PC-3 (cell line): ENCODE measurements at regions not wholly inside any gene's neighbourhood (a gene's known extent, or its start where the extent isn't known, plus 50 kb on each side); places are given as distances from the start of the nearest gene placed in this dataset.

Experiments used
- ATAC-seq: fragments of 200-7000 bp; cut with Tn5 transposase; 2 replicates; pipeline ENCODE4 v1.9.1; 2020; ENCODE audit warnings: mild to moderate bottlenecking, moderate library complexity
- BruUV-seq: library from RNA; stranded (reverse); fragments of 400-500 nt; replicated peaks from 2 replicates; lab custom pipeline; 2021; lab: Mats Ljungman, UMichigan
- CTCF ChIA-PET: fragments of 300-600 bp; sonication (Branson Sonifier 250); formaldehyde crosslinking; loops from one replicate; lab custom pipeline; 2022; ENCODE audit warnings: antibody characterized with exemption; lab: Charles Lee
- POLR2A ChIA-PET: fragments of 300-600 bp; sonication (Branson Sonifier 250); formaldehyde crosslinking; loops from one replicate; lab custom pipeline; 2022; ENCODE audit warnings: antibody characterized with exemption; ENCODE audit not compliant: unreplicated experiment; lab: Charles Lee
- DNase-seq: peaks from one replicate; pipeline ENCODE4 v3.0.0-alpha.2; 2015
- H2AFZ ChIP-seq: fragments of 300-600 bp; sonication (generic); 2 replicates; pipeline ENCODE4 v1.6.0; 2016; ENCODE audit warnings: antibody characterized with exemption, low read length
- H3F3A ChIP-seq: fragments of 300-600 bp; sonication (generic); one replicate; pipeline ENCODE4 v1.6.0; 2017; ENCODE audit warnings: antibody characterized with exemption, low read length, control low read depth, mild to moderate bottlenecking; ENCODE audit not compliant: unreplicated experiment
- H3K27ac ChIP-seq: fragments of 300-600 bp; sonication (generic); 2 replicates; pipeline ENCODE4 v1.5.1; 2016; ENCODE audit warnings: mild to moderate bottlenecking, low read length
- H3K27me3 ChIP-seq: fragments of 300-600 bp; sonication (generic); 2 replicates; pipeline ENCODE4 v1.6.1; 2016; ENCODE audit warnings: low read length, mixed read lengths
- H3K36me3 ChIP-seq: fragments of 300-600 bp; sonication (generic); 2 replicates; pipeline ENCODE4 v1.6.1; 2016; ENCODE audit warnings: low read depth, mixed run types, low read length, mixed read lengths
- H3K4me1 ChIP-seq: fragments of 300-600 bp; sonication (generic); 2 replicates; pipeline ENCODE4 v1.5.1; 2016; ENCODE audit warnings: low read length; ENCODE audit not compliant: insufficient read depth
- H3K4me2 ChIP-seq: fragments of 300-600 bp; sonication (generic); 2 replicates; pipeline ENCODE4 v1.6.0; 2016; ENCODE audit warnings: low read length
- H3K4me3 ChIP-seq: fragments of 300-600 bp; sonication (generic); 2 replicates; pipeline ENCODE4 v1.5.1; 2016; ENCODE audit warnings: mild to moderate bottlenecking, low read length, mixed read lengths
- H3K79me2 ChIP-seq: fragments of 300-600 bp; sonication (generic); 2 replicates; pipeline ENCODE4 v1.6.1; 2017; ENCODE audit warnings: low read length, mixed read lengths
- H3K9ac ChIP-seq: fragments of 300-600 bp; sonication (generic); 2 replicates; pipeline ENCODE4 v1.6.0; 2016; ENCODE audit warnings: mild to moderate bottlenecking, low read length
- H3K9me2 ChIP-seq: fragments of 300-600 bp; sonication (generic); replicated peaks from 2 replicates; pipeline ENCODE4 v1.6.1; 2016; ENCODE audit warnings: mixed run types, low read length, mixed read lengths
- H3K9me3 ChIP-seq: fragments of 300-600 bp; sonication (generic); 2 replicates; pipeline ENCODE4 v1.6.1; 2016; ENCODE audit warnings: low read length, mixed read lengths
- H4K20me1 ChIP-seq: fragments of 300-600 bp; sonication (generic); 2 replicates; pipeline ENCODE4 v1.6.1; 2016; ENCODE audit warnings: low read length, mixed read lengths
- EZH2 ChIP-seq: fragments of 300-600 bp; sonication (generic); IDR thresholded peaks from one replicate; pipeline ENCODE4 v1.6.1; 2017; ENCODE audit warnings: antibody characterized with exemption, mild to moderate bottlenecking, low read length; ENCODE audit not compliant: unreplicated experiment
- EZH2phosphoT487 ChIP-seq: fragments of 300-600 bp; sonication (generic); IDR thresholded peaks from 2 replicates; pipeline ENCODE4 v1.6.1; 2018; ENCODE audit warnings: mild to moderate bottlenecking, antibody characterized with exemption, low read length, borderline replicate concordance
- intact Hi-C: fragments of 100-400 bp; cut with micrococcal nuclease; formaldehyde crosslinking; loops from 2 replicates; pipeline ENCODE4 v1.9.0; 2023
- TF ChIP-seq, protein P1 (sequence below): fragments of 300-600 bp; sonication (generic); conservative IDR thresholded peaks from 2 replicates; pipeline ENCODE4 v1.5.1; 2017; ENCODE audit warnings: antibody characterized with exemption, low read depth, mild to moderate bottlenecking, low read length

DNA sequence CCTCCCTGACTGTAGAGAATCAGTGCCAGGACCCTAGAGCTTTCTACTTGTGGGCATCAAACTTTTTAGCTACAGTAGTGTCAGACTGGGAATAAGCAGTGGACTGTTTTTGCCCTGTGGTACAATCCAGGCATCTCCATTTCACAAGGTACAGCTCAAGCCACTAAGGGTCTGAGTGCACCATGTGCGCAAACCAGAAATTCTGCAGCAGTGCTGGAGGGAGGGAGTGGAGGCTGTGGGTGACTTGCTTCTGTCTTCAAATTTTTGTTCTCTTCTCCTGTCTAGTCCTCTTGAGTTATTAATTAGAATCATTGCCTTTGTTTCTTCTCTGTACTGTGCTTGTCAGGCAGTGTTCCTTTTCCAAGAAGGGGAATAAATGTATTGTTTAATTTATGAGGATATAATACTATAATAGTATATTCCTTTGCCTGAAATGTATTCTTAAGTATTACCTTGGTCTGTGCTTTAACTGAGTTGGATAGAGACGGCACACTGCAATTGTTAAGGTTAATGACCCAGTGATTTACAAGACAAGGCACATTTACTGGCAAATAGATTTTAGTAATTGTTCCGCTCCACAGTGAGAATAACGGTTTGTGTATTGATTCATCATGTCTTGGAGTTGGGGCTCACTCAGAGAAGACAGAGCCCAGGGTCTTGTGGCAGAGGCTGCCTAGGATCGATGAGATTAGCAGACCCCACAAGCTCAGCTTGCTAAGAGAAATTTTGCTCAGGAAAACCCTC, 390.6 kb upstream of the CFAP20DC start:
- Histone ChIP-seq H3K4me3 (no peak overlapping the region), H2AFZ (no peak overlapping the region), H3F3A (no peaks in the 10 kb centered on the region), H4K20me1 (no peaks in the 10 kb centered on the region), H3K9ac (no peak overlapping the region), H3K36me3 (no peaks in the 10 kb centered on the region), H3K27me3 (no peaks in the 10 kb centered on the region), H3K4me2 (no peak overlapping the region), H3K4me1 (no peaks in the 10 kb centered on the region), H3K9me2 (no peaks in the 10 kb centered on the region), H3K79me2 (no peaks in the 10 kb centered on the region), H3K27ac (no peak overlapping the region), H3K9me3 (no peaks in the 10 kb centered on the region)
- DNase-seq (no peak), ATAC-seq (no peak)
- no TSS peak for BruUV-seq
- intact Hi-C loops: loop anchor here (1.0 to 10.0 kb wide), 3 partner anchors 228 to 446 kb away; no protein-coding TSS in a partner anchor
- TF ChIP-seq EZH2phosphoT487 (no peak), EZH2 (no peak)
- TF ChIP-seq, protein P1, sequence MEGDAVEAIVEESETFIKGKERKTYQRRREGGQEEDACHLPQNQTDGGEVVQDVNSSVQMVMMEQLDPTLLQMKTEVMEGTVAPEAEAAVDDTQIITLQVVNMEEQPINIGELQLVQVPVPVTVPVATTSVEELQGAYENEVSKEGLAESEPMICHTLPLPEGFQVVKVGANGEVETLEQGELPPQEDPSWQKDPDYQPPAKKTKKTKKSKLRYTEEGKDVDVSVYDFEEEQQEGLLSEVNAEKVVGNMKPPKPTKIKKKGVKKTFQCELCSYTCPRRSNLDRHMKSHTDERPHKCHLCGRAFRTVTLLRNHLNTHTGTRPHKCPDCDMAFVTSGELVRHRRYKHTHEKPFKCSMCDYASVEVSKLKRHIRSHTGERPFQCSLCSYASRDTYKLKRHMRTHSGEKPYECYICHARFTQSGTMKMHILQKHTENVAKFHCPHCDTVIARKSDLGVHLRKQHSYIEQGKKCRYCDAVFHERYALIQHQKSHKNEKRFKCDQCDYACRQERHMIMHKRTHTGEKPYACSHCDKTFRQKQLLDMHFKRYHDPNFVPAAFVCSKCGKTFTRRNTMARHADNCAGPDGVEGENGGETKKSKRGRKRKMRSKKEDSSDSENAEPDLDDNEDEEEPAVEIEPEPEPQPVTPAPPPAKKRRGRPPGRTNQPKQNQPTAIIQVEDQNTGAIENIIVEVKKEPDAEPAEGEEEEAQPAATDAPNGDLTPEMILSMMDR: no peak
- ChIA-PET POLR2A (no interaction called here), CTCF (no interaction called here)

DNA sequence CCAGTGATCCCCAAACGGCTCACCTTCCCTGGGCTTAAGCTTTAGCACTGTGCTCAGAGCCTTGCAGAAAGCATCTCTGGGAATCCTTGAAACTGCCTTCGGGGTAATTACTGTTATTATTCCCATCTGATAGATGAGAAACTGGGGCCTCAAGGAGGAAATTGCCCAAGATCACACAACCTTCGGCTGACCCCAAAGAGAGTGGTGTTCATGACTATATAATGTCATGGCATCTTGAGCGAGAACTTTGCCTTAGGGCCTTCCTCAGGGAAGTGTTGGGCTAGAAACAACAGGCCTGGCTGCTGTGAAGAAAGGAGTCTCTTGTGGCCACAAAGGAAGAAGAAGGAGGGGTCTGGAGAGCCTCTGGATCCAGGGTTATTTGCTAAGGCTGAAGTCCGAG, 388.7 kb upstream of the CFAP20DC start:
- no peaks in the 10 kb centered on the region for H3K9me2 ChIP-seq
- H3K9ac ChIP-seq: no peak overlapping the region
- intact Hi-C loops: no loop called here
- ATAC-seq: no peak
- no peaks in the 10 kb centered on the region for H3K4me1 ChIP-seq
- no peaks in the 10 kb centered on the region for H3K79me2 ChIP-seq
- no peaks in the 10 kb centered on the region for H3K9me3 ChIP-seq
- POLR2A ChIA-PET: no interaction called here
- TF ChIP-seq, protein P1: no peak
- TF ChIP-seq EZH2phosphoT487: no peak
- no peak for TF ChIP-seq EZH2
- CTCF ChIA-PET: no interaction called here
- H3K27me3 ChIP-seq: no peaks in the 10 kb centered on the region
- no TSS peak for BruUV-seq
- no peaks in the 10 kb centered on the region for H4K20me1 ChIP-seq
- H3K36me3 ChIP-seq: no peaks in the 10 kb centered on the region
- H3F3A ChIP-seq: no peaks in the 10 kb centered on the region
- no peak for DNase-seq
- no peak overlapping the region for H3K27ac ChIP-seq
- no peak overlapping the region for H3K4me3 ChIP-seq
- H2AFZ ChIP-seq: no peak overlapping the region
- H3K4me2 ChIP-seq: no peak overlapping the region
